Prostate gland (tissue), 2 donors: ENCODE measurements at regions not wholly inside any gene's neighbourhood (a gene's known extent, or its start where the extent isn't known, plus 50 kb on each side); places are given as distances from the start of the nearest gene placed in this dataset.

ENCODE experiments used
- CTCF ChIP-seq, 4 experiments: fragments of 200-600 bp in 2 of 4; fragments of 450-650 bp in 2 of 4; sonication (generic) in 2 of 4; IDR thresholded peaks; 1 replicate in 3 of 4; 2 replicates in 1 of 4; pipeline ENCODE4 v1.5.1; 2016 to 2019; ENCODE audit warnings: antibody characterized with exemption in 4 of 4, mild to moderate bottlenecking in 2 of 4, moderate library complexity in 2 of 4
- POLR2A ChIP-seq: fragments of 450-650 bp; IDR thresholded peaks from one replicate; pipeline ENCODE4 v1.6.1; 2016; ENCODE audit warnings: antibody characterized with exemption, mild to moderate bottlenecking

- TF ChIP-seq POLR2A (no peak), CTCF (IDR thresholded peaks at IDR 0.05) (no peak)
Measured at GRCh38 chr3:103127737-103128136, 692.9 kb downstream of the ZPLD1 start.
